ENCODE measurements at regions not wholly inside any gene's neighbourhood (a gene's known extent, or its start where the extent isn't known, plus 50 kb on each side); places are given as distances from the start of the nearest gene placed in this dataset.

DNA sequence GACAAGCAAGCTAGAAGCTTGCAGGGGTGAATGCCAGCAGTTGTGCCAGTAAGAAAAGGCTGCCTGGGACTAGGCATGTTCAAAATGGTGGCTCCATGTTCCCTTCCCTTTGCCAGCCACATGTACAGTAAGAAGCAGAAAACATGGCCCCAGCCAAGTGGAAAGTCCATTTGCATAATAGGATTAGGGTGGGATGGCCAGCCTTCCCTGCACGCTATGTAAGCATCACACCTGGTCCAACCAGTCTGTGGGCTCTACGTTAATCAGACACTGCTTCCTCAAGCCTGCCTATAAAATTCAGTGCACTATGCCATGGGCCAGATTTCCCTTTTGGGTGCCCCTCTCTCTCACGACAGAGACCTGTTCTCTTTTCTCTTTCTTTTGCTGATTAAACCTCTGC lies 288.4 kb downstream of the GXYLT1 start (continued):
- TF ChIP-seq HDGF (IDR thresholded peaks at IDR 0.05) (no peak), ZZZ3 (IDR thresholded peaks at IDR 0.05; ENCODE audit: control insufficient read depth, insufficient read length, low read depth) (no peak)

- Histone ChIP-seq H3K36me3 (ENCODE audit: control insufficient read depth in 2 of 2, insufficient read depth in 2 of 2, low read length in 1 of 2) (no peaks in the 10 kb centered on the region), H3K4me1 (ENCODE audit: control insufficient read depth, insufficient read depth, low read length) (no peaks in the 10 kb centered on the region), H3K27ac (ENCODE audit: control insufficient read depth, insufficient read depth) (no peak overlapping the region), H3K9ac (ENCODE audit: control insufficient read depth, insufficient read depth, low read length) (no peak overlapping the region), H3K27me3 (replicated peaks in 1 of 2; ENCODE audit: control insufficient read depth in 2 of 2, insufficient read depth in 2 of 2, low read length in 1 of 2) (no peaks in the 10 kb centered on the region; a peak in 1 of 4 replicates), H4K20me1 (ENCODE audit: control insufficient read depth, insufficient read depth) (no peaks in the 10 kb centered on the region), H3K9me3 (replicated peaks; ENCODE audit: control insufficient read depth, insufficient read depth, low read length) (no peaks in the 10 kb centered on the region), H3K4me3 (no peak overlapping the region), H2AFZ (ENCODE audit: control insufficient read depth, low read depth, low read length) (no peak overlapping the region), H3K4me2 (ENCODE audit: control insufficient read depth, insufficient read depth) (no peak overlapping the region), H3K79me2 (ENCODE audit: control insufficient read depth, insufficient read depth, low read length) (no peaks in the 10 kb centered on the region)
- no peak for FAIRE-seq
- BruUV-seq (replicated peaks): no TSS peak
- ChIA-PET SMC1A (ENCODE audit: uncharacterized antibody, unreplicated experiment) (interaction anchor here (0.7 to 1.0 kb wide), 3 partner anchors 9 to 138 kb away, joined by 3 read pairs; no protein-coding TSS in a partner anchor), RAD21 (ENCODE audit: unreplicated experiment) (no interaction called here), POLR2A (no interaction called here), CTCF (interaction anchor here (1.0 kb wide), 1 partner anchor 10 kb away, joined by 3 read pairs; no protein-coding TSS in a partner anchor)
- intact Hi-C loops (cut with micrococcal nuclease; ENCODE audit: unreplicated experiment) (no loop called here), in situ Hi-C loops (cut with MboI) (no loop called here)
- ATAC-seq: no peak
- no peak for DNase-seq (ENCODE audit: low read depth, low spot score)
- 31% methylated on average over 3 of the region's 3 CpGs for WGBS (ENCODE audit: insufficient coverage, insufficient replicate concordance, low lambda C conversion rate, missing lambda C conversion rate)
- TF ChIP-seq ZNF217 (IDR thresholded peaks at IDR 0.05) (no peak), IKZF1 (conservative IDR thresholded peaks at IDR 0.05) (no peak), GATAD2B (conservative IDR thresholded peaks at IDR 0.05; ENCODE audit: low read depth) (no peak), RELA (IDR thresholded peaks at IDR 0.05; ENCODE audit: borderline replicate concordance, partially characterized antibody) (no peak), MTA3 (IDR thresholded peaks at IDR 0.05; ENCODE audit: borderline replicate concordance, low read length) (no peak), MXI1 (IDR thresholded peaks at IDR 0.05; ENCODE audit: low read depth, low read length) (no peak), SPI1 (IDR thresholded peaks at IDR 0.05; ENCODE audit: borderline replicate concordance, insufficient read depth, low read depth, low read length) (no peak), SMAD1 (IDR thresholded peaks at IDR 0.05; ENCODE audit: low read depth, partially characterized antibody) (no peak), SMAD5 (IDR thresholded peaks at IDR 0.05; ENCODE audit: low read depth) (no peak), KDM1A (IDR thresholded peaks at IDR 0.05; ENCODE audit: borderline replicate concordance) (no peak), ESRRA (IDR thresholded peaks at IDR 0.05; ENCODE audit: low read length) (no peak), PBX3 (IDR thresholded peaks at IDR 0.05; ENCODE audit: insufficient replicate concordance, low read depth, low read length) (no peak), BACH1 (IDR thresholded peaks at IDR 0.05; ENCODE audit: borderline replicate concordance) (no peak), BMI1 (IDR thresholded peaks at IDR 0.05; ENCODE audit: borderline replicate concordance) (no peak), NRF1 (conservative IDR thresholded peaks at IDR 0.05; ENCODE audit: low read depth, low read length) (no peak), PRDM15 (CRISPR knock-in tag; IDR thresholded peaks at IDR 0.05) (no peak), NR2F1 (conservative IDR thresholded peaks at IDR 0.05) (no peak)
- TF ChIP-seq, protein P1, sequence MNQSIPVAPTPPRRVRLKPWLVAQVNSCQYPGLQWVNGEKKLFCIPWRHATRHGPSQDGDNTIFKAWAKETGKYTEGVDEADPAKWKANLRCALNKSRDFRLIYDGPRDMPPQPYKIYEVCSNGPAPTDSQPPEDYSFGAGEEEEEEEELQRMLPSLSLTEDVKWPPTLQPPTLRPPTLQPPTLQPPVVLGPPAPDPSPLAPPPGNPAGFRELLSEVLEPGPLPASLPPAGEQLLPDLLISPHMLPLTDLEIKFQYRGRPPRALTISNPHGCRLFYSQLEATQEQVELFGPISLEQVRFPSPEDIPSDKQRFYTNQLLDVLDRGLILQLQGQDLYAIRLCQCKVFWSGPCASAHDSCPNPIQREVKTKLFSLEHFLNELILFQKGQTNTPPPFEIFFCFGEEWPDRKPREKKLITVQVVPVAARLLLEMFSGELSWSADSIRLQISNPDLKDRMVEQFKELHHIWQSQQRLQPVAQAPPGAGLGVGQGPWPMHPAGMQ (IDR thresholded peaks at IDR 0.05; ENCODE audit: borderline replicate concordance): no peak
These were observed 294.6 kb downstream of the GXYLT1 start for GRCh38 chr12:41850046-41850445.

All from GM12878 (cell line).